H1 (cell line): ENCODE measurements at regions not wholly inside any gene's neighbourhood (a gene's known extent, or its start where the extent isn't known, plus 50 kb on each side); places are given as distances from the start of the nearest gene placed in this dataset.

ENCODE experiments used
- EP300 ChIP-seq, 2 experiments: IDR thresholded peaks; 1 replicate in 1 of 2; 2 replicates in 1 of 2; pipeline ENCODE4 v1.6.1; 2011 to 2012; ENCODE audit warnings: low read depth in 2 of 2, low read length in 2 of 2, mild to moderate bottlenecking in 2 of 2, borderline replicate concordance in 1 of 2, inconsistent platforms in 1 of 2, moderate library complexity in 1 of 2
- HDAC6 ChIP-seq: IDR thresholded peaks from one replicate; pipeline ENCODE4 v1.7.1; 2012; ENCODE audit warnings: low read depth, mild to moderate bottlenecking, inconsistent platforms, low read length, moderate library complexity
- PHF8 ChIP-seq: fragments of 200-600 bp; sonication (generic); conservative IDR thresholded peaks from 2 replicates; pipeline ENCODE4 v1.7.1; 2012; ENCODE audit warnings: low read depth, mild to moderate bottlenecking, inconsistent platforms, low read length, moderate library complexity

DNA sequence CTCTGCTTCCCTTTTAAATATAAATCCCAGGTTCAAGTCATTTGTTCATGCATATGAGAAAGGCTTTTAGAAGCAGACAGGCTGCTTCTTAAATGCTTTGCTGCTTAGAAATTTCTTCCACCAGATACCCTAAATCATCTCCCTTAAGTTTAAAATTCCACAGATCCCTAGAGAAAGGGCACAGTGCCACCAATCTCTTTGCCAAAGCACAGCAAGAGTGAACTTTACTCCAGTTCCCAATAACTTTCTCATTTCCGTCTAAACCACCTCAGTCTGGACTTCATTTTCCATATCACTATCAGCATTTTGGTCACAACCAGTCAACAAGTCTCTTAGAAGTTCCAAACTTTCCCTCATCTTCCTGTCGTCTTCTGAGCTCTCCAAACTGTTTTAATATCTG lies 679.8 kb upstream of the FTMT start (continued):
- TF ChIP-seq HDAC6 (no peak), PHF8 (no peak), EP300 (IDR thresholded peaks at IDR 0.05; ENCODE audit: borderline replicate concordance in 1 of 2, low read depth in 2 of 2, low read length in 2 of 2) (no peak)
